WERI-Rb-1 (cell line): ENCODE measurements at regions not wholly inside any gene's neighbourhood (a gene's known extent, or its start where the extent isn't known, plus 50 kb on each side); places are given as distances from the start of the nearest gene placed in this dataset.

Experiments used
- DNase-seq: peaks from one replicate; pipeline ENCODE4 v3.0.0-alpha.2; 2020
- H3K27ac ChIP-seq: fragments of 250-450 bp; sonication (Bioruptor Pico); 2 replicates; pipeline ENCODE4 v1.5.1; 2020; ENCODE audit warnings: mild to moderate bottlenecking, moderate library complexity
- H3K27me3 ChIP-seq: fragments of 250-450 bp; sonication (Bioruptor Pico); 2 replicates; pipeline ENCODE4 v1.5.1; 2021; ENCODE audit warnings: mild to moderate bottlenecking, low read depth, moderate library complexity; ENCODE audit not compliant: insufficient read depth, severe bottlenecking
- H3K36me3 ChIP-seq: fragments of 250-450 bp; sonication (Bioruptor Pico); 2 replicates; pipeline ENCODE4 v1.5.1; 2020; ENCODE audit warnings: mild to moderate bottlenecking, moderate library complexity
- H3K4me3 ChIP-seq: 2 replicates; pipeline ENCODE4 v1.5.1; 2011; ENCODE audit warnings: low read depth, mild to moderate bottlenecking, control low read depth, low read length
- H3K9me3 ChIP-seq: fragments of 250-450 bp; sonication (Bioruptor Pico); 2 replicates; pipeline ENCODE4 v1.5.1; 2021; ENCODE audit warnings: mild to moderate bottlenecking, moderate library complexity; ENCODE audit not compliant: severe bottlenecking
- CTCF ChIP-seq: IDR thresholded peaks from 2 replicates; pipeline ENCODE4 v1.5.1; 2011; ENCODE audit warnings: low read depth, mild to moderate bottlenecking, control low read depth, inconsistent platforms, low read length

- no peaks in the 10 kb centered on the region for H3K36me3 ChIP-seq
- no peaks in the 10 kb centered on the region for H3K27me3 ChIP-seq
- no peak for DNase-seq
- no peak overlapping the region for H3K4me3 ChIP-seq
- no peak for TF ChIP-seq CTCF
- no peak overlapping the region for H3K27ac ChIP-seq
- H3K9me3 ChIP-seq = no peaks in the 10 kb centered on the region
These were observed 66.7 kb downstream of the SLITRK1 start for GRCh38 chr13:83815598-83815997.

- Histone ChIP-seq H3K36me3 (no peaks in the 10 kb centered on the region), H3K27ac (no peak overlapping the region), H3K27me3 (no peaks in the 10 kb centered on the region), H3K4me3 (no peak overlapping the region), H3K9me3 (no peaks in the 10 kb centered on the region)
- TF ChIP-seq CTCF = no peak
- no peak for DNase-seq
These were observed 72.1 kb downstream of the SLITRK1 start for GRCh38 chr13:83810136-83810535.

GRCh38 chr13:83804356-83804962 is 77.8 kb downstream of the SLITRK1 start:
- H3K9me3 ChIP-seq = no peaks in the 10 kb centered on the region
- H3K4me3 ChIP-seq = no peak overlapping the region
- TF ChIP-seq CTCF = no peak
- H3K36me3 ChIP-seq = no peaks in the 10 kb centered on the region
- DNase-seq = no peak
- H3K27me3 ChIP-seq = no peaks in the 10 kb centered on the region
- no peak overlapping the region for H3K27ac ChIP-seq

GRCh38 chr13:83798731-83799130 is 83.5 kb downstream of the SLITRK1 start:
- Histone ChIP-seq H3K9me3 (no peaks in the 10 kb centered on the region), H3K4me3 (no peak overlapping the region), H3K27me3 (no peaks in the 10 kb centered on the region), H3K27ac (no peak overlapping the region), H3K36me3 (no peaks in the 10 kb centered on the region)
- DNase-seq = no peak
- TF ChIP-seq CTCF = no peak

- H3K9me3 ChIP-seq = no peaks in the 10 kb centered on the region
- no peak overlapping the region for H3K27ac ChIP-seq
- no peaks in the 10 kb centered on the region for H3K27me3 ChIP-seq
- no peak overlapping the region for H3K4me3 ChIP-seq
- DNase-seq = no peak
- H3K36me3 ChIP-seq = no peaks in the 10 kb centered on the region
- TF ChIP-seq CTCF = no peak
These were observed 85.9 kb downstream of the SLITRK1 start for GRCh38 chr13:83796364-83796763.

GRCh38 chr13:83794583-83794982 is 87.7 kb downstream of the SLITRK1 start:
- Histone ChIP-seq H3K27me3 (no peaks in the 10 kb centered on the region), H3K27ac (no peak overlapping the region), H3K36me3 (no peaks in the 10 kb centered on the region), H3K4me3 (no peak overlapping the region), H3K9me3 (no peaks in the 10 kb centered on the region)
- no peak for DNase-seq
- no peak for TF ChIP-seq CTCF
